HEK293 (cell line): ENCODE measurements at regions not wholly inside any gene's neighbourhood (a gene's known extent, or its start where the extent isn't known, plus 50 kb on each side); places are given as distances from the start of the nearest gene placed in this dataset.

Experiments used
- PATZ1 ChIP-seq: fragments of 450-650 bp; formaldehyde crosslinking; IDR thresholded peaks from 2 replicates; pipeline ENCODE4 v1.5.1; 2016; ENCODE audit warnings: missing biosample characterization, missing genetic modification characterization
- ZNF132 ChIP-seq: fragments of 450-650 bp; formaldehyde crosslinking; IDR thresholded peaks from 2 replicates; pipeline ENCODE4 v1.5.1; 2017; ENCODE audit warnings: missing biosample characterization, missing genetic modification characterization, borderline replicate concordance
- ZNF133 ChIP-seq: fragments of 450-650 bp; formaldehyde crosslinking; IDR thresholded peaks from 2 replicates; pipeline ENCODE4 v1.5.1; 2016; ENCODE audit warnings: missing biosample characterization, missing genetic modification characterization
- ZNF155 ChIP-seq: fragments of 450-650 bp; formaldehyde crosslinking; IDR thresholded peaks from 2 replicates; pipeline ENCODE4 v1.5.1; 2016; ENCODE audit warnings: missing biosample characterization, missing genetic modification characterization
- ZNF214 ChIP-seq: fragments of 450-650 bp; formaldehyde crosslinking; IDR thresholded peaks from 2 replicates; pipeline ENCODE4 v1.5.1; 2017; ENCODE audit warnings: missing biosample characterization, mild to moderate bottlenecking, missing genetic modification characterization, borderline replicate concordance
- ZNF23 ChIP-seq: fragments of 450-650 bp; formaldehyde crosslinking; IDR thresholded peaks from 2 replicates; pipeline ENCODE4 v1.5.1; 2016; ENCODE audit warnings: missing biosample characterization, missing genetic modification characterization, borderline replicate concordance
- ZNF501 ChIP-seq: fragments of 450-650 bp; formaldehyde crosslinking; IDR thresholded peaks from 2 replicates; pipeline ENCODE4 v1.5.1; 2016; ENCODE audit warnings: missing biosample characterization, missing genetic modification characterization
- ZXDB ChIP-seq: fragments of 450-650 bp; formaldehyde crosslinking; IDR thresholded peaks from 2 replicates; pipeline ENCODE4 v1.5.1; 2016; ENCODE audit warnings: missing biosample characterization, missing genetic modification characterization
- TF ChIP-seq, protein P1 (sequence below): fragments of 450-650 bp; formaldehyde crosslinking; IDR thresholded peaks from 2 replicates; pipeline ENCODE4 v1.5.1; 2016; ENCODE audit warnings: missing biosample characterization, missing genetic modification characterization
- TF ChIP-seq, protein P2 (sequence below): fragments of 450-650 bp; formaldehyde crosslinking; IDR thresholded peaks from 2 replicates; pipeline ENCODE4 v1.5.1; 2016; ENCODE audit warnings: missing biosample characterization, missing genetic modification characterization

- TF ChIP-seq, protein P1, sequence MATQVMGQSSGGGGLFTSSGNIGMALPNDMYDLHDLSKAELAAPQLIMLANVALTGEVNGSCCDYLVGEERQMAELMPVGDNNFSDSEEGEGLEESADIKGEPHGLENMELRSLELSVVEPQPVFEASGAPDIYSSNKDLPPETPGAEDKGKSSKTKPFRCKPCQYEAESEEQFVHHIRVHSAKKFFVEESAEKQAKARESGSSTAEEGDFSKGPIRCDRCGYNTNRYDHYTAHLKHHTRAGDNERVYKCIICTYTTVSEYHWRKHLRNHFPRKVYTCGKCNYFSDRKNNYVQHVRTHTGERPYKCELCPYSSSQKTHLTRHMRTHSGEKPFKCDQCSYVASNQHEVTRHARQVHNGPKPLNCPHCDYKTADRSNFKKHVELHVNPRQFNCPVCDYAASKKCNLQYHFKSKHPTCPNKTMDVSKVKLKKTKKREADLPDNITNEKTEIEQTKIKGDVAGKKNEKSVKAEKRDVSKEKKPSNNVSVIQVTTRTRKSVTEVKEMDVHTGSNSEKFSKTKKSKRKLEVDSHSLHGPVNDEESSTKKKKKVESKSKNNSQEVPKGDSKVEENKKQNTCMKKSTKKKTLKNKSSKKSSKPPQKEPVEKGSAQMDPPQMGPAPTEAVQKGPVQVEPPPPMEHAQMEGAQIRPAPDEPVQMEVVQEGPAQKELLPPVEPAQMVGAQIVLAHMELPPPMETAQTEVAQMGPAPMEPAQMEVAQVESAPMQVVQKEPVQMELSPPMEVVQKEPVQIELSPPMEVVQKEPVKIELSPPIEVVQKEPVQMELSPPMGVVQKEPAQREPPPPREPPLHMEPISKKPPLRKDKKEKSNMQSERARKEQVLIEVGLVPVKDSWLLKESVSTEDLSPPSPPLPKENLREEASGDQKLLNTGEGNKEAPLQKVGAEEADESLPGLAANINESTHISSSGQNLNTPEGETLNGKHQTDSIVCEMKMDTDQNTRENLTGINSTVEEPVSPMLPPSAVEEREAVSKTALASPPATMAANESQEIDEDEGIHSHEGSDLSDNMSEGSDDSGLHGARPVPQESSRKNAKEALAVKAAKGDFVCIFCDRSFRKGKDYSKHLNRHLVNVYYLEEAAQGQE (tag by site-specific recombination): no peak
- TF ChIP-seq ZNF133 (tag by site-specific recombination): no peak
- no peak for TF ChIP-seq ZNF214 (tag by site-specific recombination)
- TF ChIP-seq, protein P2, sequence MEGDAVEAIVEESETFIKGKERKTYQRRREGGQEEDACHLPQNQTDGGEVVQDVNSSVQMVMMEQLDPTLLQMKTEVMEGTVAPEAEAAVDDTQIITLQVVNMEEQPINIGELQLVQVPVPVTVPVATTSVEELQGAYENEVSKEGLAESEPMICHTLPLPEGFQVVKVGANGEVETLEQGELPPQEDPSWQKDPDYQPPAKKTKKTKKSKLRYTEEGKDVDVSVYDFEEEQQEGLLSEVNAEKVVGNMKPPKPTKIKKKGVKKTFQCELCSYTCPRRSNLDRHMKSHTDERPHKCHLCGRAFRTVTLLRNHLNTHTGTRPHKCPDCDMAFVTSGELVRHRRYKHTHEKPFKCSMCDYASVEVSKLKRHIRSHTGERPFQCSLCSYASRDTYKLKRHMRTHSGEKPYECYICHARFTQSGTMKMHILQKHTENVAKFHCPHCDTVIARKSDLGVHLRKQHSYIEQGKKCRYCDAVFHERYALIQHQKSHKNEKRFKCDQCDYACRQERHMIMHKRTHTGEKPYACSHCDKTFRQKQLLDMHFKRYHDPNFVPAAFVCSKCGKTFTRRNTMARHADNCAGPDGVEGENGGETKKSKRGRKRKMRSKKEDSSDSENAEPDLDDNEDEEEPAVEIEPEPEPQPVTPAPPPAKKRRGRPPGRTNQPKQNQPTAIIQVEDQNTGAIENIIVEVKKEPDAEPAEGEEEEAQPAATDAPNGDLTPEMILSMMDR (tag by site-specific recombination): no peak
- TF ChIP-seq ZNF155 (tag by site-specific recombination): no peak
- TF ChIP-seq ZNF23 (tag by site-specific recombination): no peak
- no peak for TF ChIP-seq PATZ1 (tag by site-specific recombination)
- TF ChIP-seq ZXDB (tag by site-specific recombination): no peak
- TF ChIP-seq ZNF132 (tag by site-specific recombination): no peak
- no peak for TF ChIP-seq ZNF501
These were observed 324.6 kb upstream of the PROK2 start for GRCh38 chr3:72109327-72110259.
